GM13977 (cell line): ENCODE measurements at regions not wholly inside any gene's neighbourhood (a gene's known extent, or its start where the extent isn't known, plus 50 kb on each side); places are given as distances from the start of the nearest gene placed in this dataset.

Source experiments
- DNase-seq: peaks from one replicate; pipeline ENCODE4 v3.0.0; 2012; ENCODE audit warnings: low spot score
- CTCF ChIP-seq: IDR thresholded peaks from 2 replicates; pipeline ENCODE4 v1.5.1; 2012; ENCODE audit warnings: mild to moderate bottlenecking, control low read depth; ENCODE audit not compliant: insufficient read depth; ENCODE audit errors: extremely low read depth, missing control alignments
- in situ Hi-C: fragments of 300-500 bp; cut with MboI; formaldehyde crosslinking; loops from one replicate; pipeline ENCODE4 v1.12.0; 2022; ENCODE audit warnings: low sequenced_read_pairs, low pct_unique_long_range_greater_than_20kb, mixed read lengths, inconsistent platforms; ENCODE audit not compliant: unreplicated experiment

- no peak for DNase-seq
- no peak for TF ChIP-seq CTCF
- in situ Hi-C loops, result no loop called here
Observed at GRCh38 chr13:31050486-31051400, 111.0 kb downstream of the HSPH1 start.

- DNase-seq, result no peak
- in situ Hi-C loops, result no loop called here
- no peak for TF ChIP-seq CTCF
Observed at GRCh38 chr13:31049833-31050232, 111.9 kb downstream of the HSPH1 start.

- TF ChIP-seq CTCF, result no peak
- DNase-seq, result no peak
- in situ Hi-C loops, result no loop called here
Observed at GRCh38 chr13:31049083-31049482, 112.6 kb downstream of the HSPH1 start.

- no peak for DNase-seq
- in situ Hi-C loops, result no loop called here
- TF ChIP-seq CTCF, result no peak
Observed at GRCh38 chr13:31048521-31048920, 113.2 kb downstream of the HSPH1 start.

GRCh38 chr13:31046711-31047279, 114.3 kb downstream of the TEX26 start:
- in situ Hi-C loops, result no loop called here
- no peak for TF ChIP-seq CTCF
- DNase-seq, result no peak

GRCh38 chr13:31045286-31046081, 113.0 kb downstream of the TEX26 start:
- no peak for DNase-seq
- TF ChIP-seq CTCF, result no peak
- in situ Hi-C loops, result no loop called here
